ENCODE measurements at regions not wholly inside any gene's neighbourhood (a gene's known extent, or its start where the extent isn't known, plus 50 kb on each side); places are given as distances from the start of the nearest gene placed in this dataset.

DNA sequence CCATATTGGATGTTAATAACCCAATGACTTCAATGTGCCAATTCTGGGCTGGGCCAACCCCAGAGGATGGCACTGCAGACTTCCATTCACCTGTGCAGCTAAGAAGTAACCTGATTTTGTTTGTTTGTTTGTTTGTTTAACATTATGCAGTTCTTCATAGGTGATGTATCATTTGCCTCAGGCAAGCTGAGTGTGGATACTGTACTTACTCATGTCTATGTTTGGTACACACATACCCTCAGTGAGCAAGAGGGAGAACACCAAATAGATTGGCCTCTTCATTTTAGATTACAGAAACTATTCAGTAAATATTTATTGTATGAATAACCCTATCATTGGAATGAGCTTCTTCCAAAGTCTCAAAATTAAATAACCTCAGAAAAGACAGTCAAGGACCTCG, 180.2 kb upstream of the SMC2 start:
- TF ChIP-seq, protein P1, sequence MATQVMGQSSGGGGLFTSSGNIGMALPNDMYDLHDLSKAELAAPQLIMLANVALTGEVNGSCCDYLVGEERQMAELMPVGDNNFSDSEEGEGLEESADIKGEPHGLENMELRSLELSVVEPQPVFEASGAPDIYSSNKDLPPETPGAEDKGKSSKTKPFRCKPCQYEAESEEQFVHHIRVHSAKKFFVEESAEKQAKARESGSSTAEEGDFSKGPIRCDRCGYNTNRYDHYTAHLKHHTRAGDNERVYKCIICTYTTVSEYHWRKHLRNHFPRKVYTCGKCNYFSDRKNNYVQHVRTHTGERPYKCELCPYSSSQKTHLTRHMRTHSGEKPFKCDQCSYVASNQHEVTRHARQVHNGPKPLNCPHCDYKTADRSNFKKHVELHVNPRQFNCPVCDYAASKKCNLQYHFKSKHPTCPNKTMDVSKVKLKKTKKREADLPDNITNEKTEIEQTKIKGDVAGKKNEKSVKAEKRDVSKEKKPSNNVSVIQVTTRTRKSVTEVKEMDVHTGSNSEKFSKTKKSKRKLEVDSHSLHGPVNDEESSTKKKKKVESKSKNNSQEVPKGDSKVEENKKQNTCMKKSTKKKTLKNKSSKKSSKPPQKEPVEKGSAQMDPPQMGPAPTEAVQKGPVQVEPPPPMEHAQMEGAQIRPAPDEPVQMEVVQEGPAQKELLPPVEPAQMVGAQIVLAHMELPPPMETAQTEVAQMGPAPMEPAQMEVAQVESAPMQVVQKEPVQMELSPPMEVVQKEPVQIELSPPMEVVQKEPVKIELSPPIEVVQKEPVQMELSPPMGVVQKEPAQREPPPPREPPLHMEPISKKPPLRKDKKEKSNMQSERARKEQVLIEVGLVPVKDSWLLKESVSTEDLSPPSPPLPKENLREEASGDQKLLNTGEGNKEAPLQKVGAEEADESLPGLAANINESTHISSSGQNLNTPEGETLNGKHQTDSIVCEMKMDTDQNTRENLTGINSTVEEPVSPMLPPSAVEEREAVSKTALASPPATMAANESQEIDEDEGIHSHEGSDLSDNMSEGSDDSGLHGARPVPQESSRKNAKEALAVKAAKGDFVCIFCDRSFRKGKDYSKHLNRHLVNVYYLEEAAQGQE (IDR thresholded peaks at IDR 0.05; ENCODE audit: low read depth) = no peak
- no peak for TF ChIP-seq YY1 (IDR thresholded peaks at IDR 0.05; ENCODE audit: low read depth)
- no peak for TF ChIP-seq TCF12 (IDR thresholded peaks at IDR 0.05; ENCODE audit: low read depth)
- TF ChIP-seq RAD21 (IDR thresholded peaks at IDR 0.05; ENCODE audit: low read depth) = no peak
- no peak for TF ChIP-seq TAF1 (IDR thresholded peaks at IDR 0.05; ENCODE audit: low read depth)
- TF ChIP-seq, protein P2, sequence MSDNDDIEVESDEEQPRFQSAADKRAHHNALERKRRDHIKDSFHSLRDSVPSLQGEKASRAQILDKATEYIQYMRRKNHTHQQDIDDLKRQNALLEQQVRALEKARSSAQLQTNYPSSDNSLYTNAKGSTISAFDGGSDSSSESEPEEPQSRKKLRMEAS (IDR thresholded peaks at IDR 0.05) = no peak
- no peak for TF ChIP-seq ZBTB7A (IDR thresholded peaks at IDR 0.05; ENCODE audit: low read depth)
- TF ChIP-seq CEBPB (IDR thresholded peaks at IDR 0.05) = no peak
- TF ChIP-seq EP300 (IDR thresholded peaks at IDR 0.05; ENCODE audit: borderline replicate concordance) = no peak
- TF ChIP-seq, protein P3, sequence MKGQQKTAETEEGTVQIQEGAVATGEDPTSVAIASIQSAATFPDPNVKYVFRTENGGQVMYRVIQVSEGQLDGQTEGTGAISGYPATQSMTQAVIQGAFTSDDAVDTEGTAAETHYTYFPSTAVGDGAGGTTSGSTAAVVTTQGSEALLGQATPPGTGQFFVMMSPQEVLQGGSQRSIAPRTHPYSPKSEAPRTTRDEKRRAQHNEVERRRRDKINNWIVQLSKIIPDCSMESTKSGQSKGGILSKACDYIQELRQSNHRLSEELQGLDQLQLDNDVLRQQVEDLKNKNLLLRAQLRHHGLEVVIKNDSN (IDR thresholded peaks at IDR 0.05) = no peak
- TF ChIP-seq TEAD4 (IDR thresholded peaks at IDR 0.05) = no peak
